Endothelial cell (in vitro differentiated cells): ENCODE measurements at regions not wholly inside any gene's neighbourhood (a gene's known extent, or its start where the extent isn't known, plus 50 kb on each side); places are given as distances from the start of the nearest gene placed in this dataset.

Experiments used
- DNase-seq: peaks from one replicate; pipeline ENCODE4 v3.0.0; 2021; ENCODE audit warnings: low spot score
- H3K27ac Mint-ChIP-seq: one replicate; pipeline ENCODE4 v1.8.0; 2021; ENCODE audit warnings: mixed read lengths, inconsistent platforms; ENCODE audit not compliant: unreplicated experiment
- H3K27me3 Mint-ChIP-seq: one replicate; pipeline ENCODE4 v1.8.0; 2021; ENCODE audit warnings: mild to moderate bottlenecking, moderate library complexity, mixed read lengths, inconsistent platforms; ENCODE audit not compliant: unreplicated experiment
- H3K36me3 Mint-ChIP-seq: one replicate; pipeline ENCODE4 v1.8.0; 2021; ENCODE audit warnings: mild to moderate bottlenecking, low read depth, mixed read lengths, inconsistent platforms; ENCODE audit not compliant: unreplicated experiment
- H3K4me1 Mint-ChIP-seq: one replicate; pipeline ENCODE4 v1.8.0; 2021; ENCODE audit warnings: mild to moderate bottlenecking, mixed read lengths, inconsistent platforms; ENCODE audit not compliant: unreplicated experiment
- H3K4me3 Mint-ChIP-seq: one replicate; pipeline ENCODE4 v1.8.0; 2021; ENCODE audit warnings: mild to moderate bottlenecking, mixed read lengths, inconsistent platforms; ENCODE audit not compliant: unreplicated experiment
- H3K9me3 Mint-ChIP-seq: one replicate; pipeline ENCODE4 v1.8.0; 2021; ENCODE audit warnings: mixed read lengths, inconsistent platforms; ENCODE audit not compliant: unreplicated experiment
- CTCF ChIP-seq: fragments of 200-600 bp; sonication (generic); IDR thresholded peaks from one replicate; pipeline ENCODE4 v1.5.0; 2021; ENCODE audit warnings: antibody characterized with exemption; ENCODE audit not compliant: unreplicated experiment

GRCh38 chr5:111848476-111848875 lies 91.5 kb upstream of the NREP start:
- no peak for DNase-seq

GRCh38 chr5:111847052-111847925 lies 90.3 kb upstream of the NREP start:
- H3K36me3 Mint-ChIP-seq = no peaks in the 10 kb centered on the region
- H3K27me3 Mint-ChIP-seq = no peaks in the 10 kb centered on the region
- no peak overlapping the region for H3K27ac Mint-ChIP-seq
- no peaks in the 10 kb centered on the region for H3K9me3 Mint-ChIP-seq
- no peak overlapping the region for H3K4me3 Mint-ChIP-seq
- no peak for DNase-seq
- H3K4me1 Mint-ChIP-seq = no peaks in the 10 kb centered on the region
- no peak for TF ChIP-seq CTCF

More at GRCh38 chr5:111848476-111848875, 91.5 kb upstream of the NREP start:
- no peaks in the 10 kb centered on the region for H3K9me3 Mint-ChIP-seq
- no peaks in the 10 kb centered on the region for H3K4me1 Mint-ChIP-seq
- no peaks in the 10 kb centered on the region for H3K27me3 Mint-ChIP-seq
- TF ChIP-seq CTCF = no peak
- H3K4me3 Mint-ChIP-seq = no peak overlapping the region
- no peaks in the 10 kb centered on the region for H3K36me3 Mint-ChIP-seq
- H3K27ac Mint-ChIP-seq = no peak overlapping the region

GRCh38 chr5:111840036-111840674 lies 83.2 kb upstream of the NREP start:
- no peak for TF ChIP-seq CTCF
- H3K27me3 Mint-ChIP-seq = no peaks in the 10 kb centered on the region
- H3K27ac Mint-ChIP-seq = no peak overlapping the region
- no peaks in the 10 kb centered on the region for H3K4me1 Mint-ChIP-seq
- no peaks in the 10 kb centered on the region for H3K9me3 Mint-ChIP-seq
- no peak overlapping the region for H3K4me3 Mint-ChIP-seq
- DNase-seq = no peak
- no peaks in the 10 kb centered on the region for H3K36me3 Mint-ChIP-seq

DNA sequence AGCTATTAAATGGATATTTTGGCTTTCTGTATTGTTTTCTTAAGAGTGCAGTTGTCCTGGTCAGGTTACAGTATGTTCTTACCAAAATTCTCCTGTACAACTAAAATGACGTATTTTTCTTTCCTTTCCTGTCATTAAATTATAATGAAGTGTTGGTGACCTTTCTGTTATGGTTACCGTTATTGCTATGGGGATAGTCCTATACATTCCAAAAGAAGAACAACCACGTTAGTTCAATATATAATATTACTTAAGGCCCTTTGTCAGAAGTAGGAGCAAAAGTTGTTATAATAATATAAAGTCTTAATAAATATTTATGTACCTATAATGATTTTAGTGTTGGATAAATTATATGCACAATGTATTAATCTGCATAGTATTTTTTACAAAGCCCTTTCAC lies 82.4 kb upstream of the NREP start:
- no peak for DNase-seq
- H3K4me3 Mint-ChIP-seq = no peak overlapping the region
- H3K27me3 Mint-ChIP-seq = no peaks in the 10 kb centered on the region
- no peak for TF ChIP-seq CTCF
- no peaks in the 10 kb centered on the region for H3K9me3 Mint-ChIP-seq
- no peaks in the 10 kb centered on the region for H3K4me1 Mint-ChIP-seq
- no peak overlapping the region for H3K27ac Mint-ChIP-seq
- no peaks in the 10 kb centered on the region for H3K36me3 Mint-ChIP-seq

- Mint-ChIP-seq H3K9me3 (no peaks in the 10 kb centered on the region), H3K27ac (no peak overlapping the region), H3K4me3 (no peak overlapping the region), H3K4me1 (peaks cover 2% of the 10 kb centered on the region), H3K27me3 (no peaks in the 10 kb centered on the region), H3K36me3 (no peaks in the 10 kb centered on the region)
- no peak for TF ChIP-seq CTCF
- no peak for DNase-seq
Observed at GRCh38 chr5:111836426-111836825, 79.4 kb upstream of the NREP start.
